ENCODE measurements at regions not wholly inside any gene's neighbourhood (a gene's known extent, or its start where the extent isn't known, plus 50 kb on each side); places are given as distances from the start of the nearest gene placed in this dataset.
"Not testable (repeated sequence)": the region's sequence is repeated elsewhere in the genome, so short reads cannot be mapped to it uniquely, and the experiment has no call there.

- DNase-seq (ENCODE audit: low spot score), result no peak
Observed at GRCh38 chr13:81381560-81381959, 1040.6 kb upstream of the SPRY2 start.

- no peak for DNase-seq (ENCODE audit: low spot score)
Observed at GRCh38 chr13:81379183-81379582, 1038.3 kb upstream of the SPRY2 start.

- DNase-seq (ENCODE audit: low spot score), result no peak
Observed at GRCh38 chr13:81377921-81378320, 1037.0 kb upstream of the SPRY2 start.

- no peak for DNase-seq (ENCODE audit: low spot score)
Observed at GRCh38 chr13:81375709-81376108, 1034.8 kb upstream of the SPRY2 start.

- DNase-seq (ENCODE audit: low spot score), result not testable (repeated sequence)
Observed at GRCh38 chr13:81362711-81363110, 1021.8 kb upstream of the SPRY2 start.

GRCh38 chr13:81350056-81350455, 1009.1 kb upstream of the SPRY2 start:
- no peak for DNase-seq (ENCODE audit: low spot score)

GRCh38 chr13:81340118-81341069, 999.5 kb upstream of the SPRY2 start:
- not testable (repeated sequence) for DNase-seq (ENCODE audit: low spot score)

- not testable (repeated sequence) for DNase-seq (ENCODE audit: low spot score)
Observed at GRCh38 chr13:81339666-81340065, 998.7 kb upstream of the SPRY2 start.

GRCh38 chr13:81334481-81334880, 993.6 kb upstream of the SPRY2 start:
- no peak for DNase-seq (ENCODE audit: low spot score)

- no peak for DNase-seq (ENCODE audit: low spot score)
Observed at GRCh38 chr13:81326913-81327312, 986.0 kb upstream of the SPRY2 start.

GRCh38 chr13:81320516-81320915, 979.6 kb upstream of the SPRY2 start:
- DNase-seq (ENCODE audit: low spot score), result no peak

- no peak for DNase-seq (ENCODE audit: low spot score)
Observed at GRCh38 chr13:81319351-81319750, 978.4 kb upstream of the SPRY2 start.

GRCh38 chr13:81318231-81319019, 977.5 kb upstream of the SPRY2 start:
- DNase-seq (ENCODE audit: low spot score), result no peak

- DNase-seq (ENCODE audit: low spot score), result no peak
Observed at GRCh38 chr13:81314461-81314860, 973.5 kb upstream of the SPRY2 start.

- no peak for DNase-seq (ENCODE audit: low spot score)
Observed at GRCh38 chr13:81305928-81306327, 965.0 kb upstream of the SPRY2 start.

GRCh38 chr13:81304121-81304659, 963.3 kb upstream of the SPRY2 start:
- no peak for DNase-seq (ENCODE audit: low spot score)

- DNase-seq (ENCODE audit: low spot score), result no peak
Observed at GRCh38 chr13:81302677-81303076, 961.8 kb upstream of the SPRY2 start.

- DNase-seq (ENCODE audit: low spot score), result no peak
Observed at GRCh38 chr13:81302125-81302524, 961.2 kb upstream of the SPRY2 start.

GRCh38 chr13:81295177-81295576, 954.3 kb upstream of the SPRY2 start:
- no peak for DNase-seq (ENCODE audit: low spot score)

GRCh38 chr13:81293594-81294164, 952.8 kb upstream of the SPRY2 start:
- DNase-seq (ENCODE audit: low spot score), result no peak

- DNase-seq (ENCODE audit: low spot score), result no peak
Observed at GRCh38 chr13:81283561-81283960, 942.6 kb upstream of the SPRY2 start.

GRCh38 chr13:81283062-81283461, 942.1 kb upstream of the SPRY2 start:
- no peak for DNase-seq (ENCODE audit: low spot score)
